DMS53 (cell line): ENCODE measurements at regions not wholly inside any gene's neighbourhood (a gene's known extent, or its start where the extent isn't known, plus 50 kb on each side); places are given as distances from the start of the nearest gene placed in this dataset.
A peak's percentile ranks its signal among the peaks of the same experiment; 100 is the strongest.
"Not testable (repeated sequence)": the region's sequence is repeated elsewhere in the genome, so short reads cannot be mapped to it uniquely, and the experiment has no call there.

Source experiments
- DNase-seq: peaks from one replicate; lab custom pipeline; 2025; lab: John Stamatoyannopoulos, UW

DNA sequence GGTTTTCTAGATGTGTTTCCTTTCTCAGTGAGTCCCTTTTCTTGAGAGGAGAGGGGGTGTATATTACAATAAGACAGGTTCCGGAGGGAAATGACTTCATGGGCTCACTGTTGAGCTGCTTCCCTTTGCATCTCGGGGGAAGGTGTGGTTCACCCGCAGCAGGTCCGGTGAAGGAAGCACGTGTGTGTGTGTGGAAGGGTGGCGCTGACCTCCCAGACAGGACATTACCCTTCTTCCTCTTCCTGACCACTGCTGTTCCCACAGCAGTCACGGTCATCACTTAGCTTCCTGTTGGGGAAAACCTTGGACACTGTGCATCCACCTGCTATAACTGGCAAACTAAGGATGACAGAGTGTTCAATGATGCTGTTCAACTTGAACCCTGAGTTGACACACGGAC, 83.6 kb downstream of the PLEKHG1 start:
- no peak for DNase-seq

DNA sequence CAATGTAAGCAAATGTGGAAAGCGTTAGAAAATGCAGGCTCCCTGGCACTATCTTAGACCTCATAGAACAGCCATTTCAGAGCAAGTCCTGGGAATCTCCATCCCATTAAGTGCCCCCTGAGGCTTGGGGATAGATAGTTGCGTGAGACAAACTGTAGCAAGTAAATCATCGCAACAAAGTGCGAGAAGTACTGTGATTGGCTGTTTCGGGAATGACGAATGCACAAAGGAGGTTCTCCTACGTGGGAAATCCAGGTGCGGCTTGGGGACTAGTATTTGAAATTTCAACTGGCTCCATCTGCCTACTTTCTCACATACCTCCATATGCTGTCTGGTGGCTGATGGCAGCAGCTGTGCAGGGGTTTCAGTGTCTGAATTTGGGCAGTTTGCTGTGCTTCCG, 84.5 kb downstream of the PLEKHG1 start:
- DNase-seq: no peak

DNA sequence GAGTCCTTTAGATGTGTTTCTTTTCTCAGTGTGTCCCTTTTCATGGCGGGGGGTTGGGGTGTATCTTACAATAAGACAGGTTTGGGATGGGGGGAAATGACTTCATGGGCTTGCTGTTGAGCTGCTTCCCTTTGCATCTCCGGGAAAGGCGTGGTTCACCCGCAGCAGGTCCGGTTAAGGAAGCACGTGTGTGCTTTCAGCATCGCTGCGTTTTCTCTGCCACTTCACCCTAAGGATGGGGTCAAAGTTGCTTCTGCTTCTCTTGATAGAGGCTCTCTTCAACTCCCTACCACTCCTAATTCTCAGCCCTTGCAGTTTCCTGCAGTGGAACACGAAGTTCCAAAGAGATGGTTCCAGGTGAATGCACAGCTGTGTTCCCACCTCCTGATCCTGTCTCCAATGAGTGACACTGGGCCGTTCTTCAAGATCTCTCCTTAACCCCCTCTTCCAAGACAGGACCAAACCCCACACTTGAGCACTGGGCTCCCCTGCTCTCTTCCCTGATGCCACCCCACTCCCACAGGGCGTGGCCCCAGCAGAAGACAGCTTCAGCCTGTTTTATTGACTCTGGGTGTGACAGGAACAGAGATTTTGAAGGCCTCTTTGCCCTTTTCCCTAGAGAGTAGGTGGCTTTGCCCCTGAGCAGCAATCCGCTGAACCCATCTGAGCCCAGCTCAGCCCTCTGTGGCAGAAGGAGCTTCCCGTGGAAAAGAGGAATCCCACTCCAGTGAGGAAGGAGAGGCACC, 85.2 kb downstream of the PLEKHG1 start:
- DNase-seq: no peak

DNA sequence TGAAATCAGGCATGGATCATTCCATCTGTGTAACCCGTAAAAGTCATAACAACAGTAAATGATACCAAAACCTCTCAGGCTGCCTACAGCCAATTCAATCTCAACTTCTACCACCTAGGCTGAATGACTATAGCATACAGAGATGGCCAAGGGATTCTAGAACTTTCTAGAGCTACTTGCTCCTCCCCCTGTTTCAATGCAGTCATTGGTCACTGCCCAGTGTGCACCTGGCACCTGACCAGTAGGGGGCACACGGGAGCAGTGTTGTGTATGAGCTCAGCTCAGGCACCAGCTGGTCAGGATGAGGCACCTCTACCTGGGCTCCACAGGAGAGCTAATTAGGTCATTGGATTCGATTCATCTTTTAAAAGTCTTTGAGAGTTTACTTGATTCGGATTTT, 86.2 kb downstream of the PLEKHG1 start:
- peak; percentile 79 for DNase-seq

DNA sequence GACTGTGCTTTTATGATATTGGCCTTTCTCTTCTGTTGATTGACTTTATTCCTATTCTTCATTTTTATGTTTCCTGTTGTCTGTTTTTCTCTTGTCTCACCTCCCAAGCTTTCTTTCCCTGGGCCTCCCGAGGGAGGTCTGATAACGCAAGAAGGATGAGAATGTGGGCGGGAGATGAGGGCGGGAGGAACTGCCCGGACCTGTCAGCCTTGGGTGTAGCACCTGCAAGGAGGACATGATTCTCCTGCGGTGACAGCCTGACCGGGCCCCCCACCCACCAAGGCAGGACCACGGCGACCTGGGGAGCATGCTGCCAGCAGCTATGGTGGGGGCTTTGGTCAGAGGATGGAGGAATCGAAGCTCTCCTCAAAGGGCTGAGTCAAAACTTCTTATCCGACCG, 86.9 kb downstream of the PLEKHG1 start:
- DNase-seq: no peak

DNA sequence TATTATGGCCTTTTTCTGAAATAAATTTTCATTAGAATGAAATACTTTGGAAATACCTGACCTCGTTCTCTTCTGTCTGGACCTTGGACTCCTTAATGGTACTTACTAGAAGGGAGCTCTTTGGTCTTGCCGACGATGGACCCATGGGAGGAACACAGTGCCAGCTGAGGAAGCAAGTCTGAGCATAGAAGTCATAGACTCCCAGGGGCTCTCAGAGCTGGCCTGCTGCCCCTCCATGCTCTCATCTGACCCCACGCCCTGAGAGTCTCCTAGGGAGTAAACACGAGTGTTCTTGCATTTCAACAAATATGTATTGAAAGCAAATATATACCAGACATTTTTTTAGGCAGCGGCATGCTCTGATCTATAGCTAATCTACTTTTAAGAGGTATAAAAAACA, 87.8 kb downstream of the PLEKHG1 start:
- DNase-seq: no peak

GRCh38 chr6:150689900-150690590, 90.4 kb downstream of the PLEKHG1 start:
- no peak for DNase-seq

DNA sequence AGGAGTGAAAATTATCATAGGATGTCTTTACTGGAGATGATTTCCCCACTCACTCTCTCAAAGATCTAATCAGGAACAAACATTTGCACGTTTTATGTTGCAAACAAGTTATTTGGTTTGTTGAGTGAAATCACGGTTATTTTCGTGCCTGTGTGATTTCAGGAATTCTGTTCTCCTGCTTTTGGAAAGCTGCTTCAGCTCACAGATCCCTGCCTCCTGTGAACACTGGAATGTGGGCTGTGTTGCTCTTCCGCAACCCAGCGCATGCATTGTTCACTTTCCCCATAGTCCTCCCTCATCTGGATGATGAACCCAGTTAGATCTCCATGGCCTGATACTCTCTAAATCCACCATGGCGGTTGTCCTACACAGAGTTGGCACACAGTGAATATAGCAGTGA, 91.0 kb downstream of the PLEKHG1 start:
- DNase-seq: no peak

GRCh38 chr6:150691463-150691862, 91.8 kb downstream of the PLEKHG1 start:
- DNase-seq: no peak

DNA sequence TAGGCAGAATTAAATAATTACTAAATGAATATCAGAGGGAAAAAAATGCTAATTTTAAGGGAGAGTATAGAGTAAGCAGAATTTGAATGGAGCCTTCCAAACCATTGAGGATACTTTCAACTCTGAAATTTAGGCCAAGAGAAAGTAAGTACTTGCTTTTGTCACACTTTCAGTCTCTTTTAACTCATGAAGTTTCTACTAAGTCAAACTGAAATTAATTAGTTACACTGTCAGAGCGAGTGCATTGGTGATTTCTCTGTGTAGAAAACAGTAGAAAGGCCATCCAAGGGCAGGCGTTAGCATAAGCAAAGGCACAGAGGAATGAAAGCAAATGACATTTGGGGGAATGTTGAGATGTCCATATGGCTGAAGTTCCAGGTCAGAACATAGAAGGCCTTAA, 92.9 kb downstream of the PLEKHG1 start:
- DNase-seq: no peak

- no peak for DNase-seq
These were observed 95.2 kb downstream of the PLEKHG1 start for GRCh38 chr6:150694889-150695288.

GRCh38 chr6:150695652-150696051, 96.0 kb downstream of the PLEKHG1 start:
- no peak for DNase-seq

DNA sequence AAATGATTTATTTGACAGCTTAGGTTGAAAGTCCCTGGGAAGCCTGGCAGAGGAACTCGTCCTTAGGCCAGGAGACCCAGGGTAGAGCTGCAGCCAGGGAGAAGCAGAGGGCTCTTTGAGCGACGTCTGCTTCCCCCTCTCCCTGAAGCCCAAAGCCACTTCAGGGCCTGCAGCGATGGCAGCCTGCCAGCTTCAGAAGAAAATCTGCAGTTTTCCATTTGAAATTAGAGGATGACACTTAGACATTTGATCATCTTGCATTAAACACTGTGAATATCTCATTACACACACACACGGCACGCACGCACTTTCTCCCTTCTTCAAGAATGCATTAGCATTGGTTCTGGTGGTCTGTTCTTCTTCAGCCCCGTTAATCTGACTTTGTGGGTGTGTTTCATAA, 96.5 kb downstream of the PLEKHG1 start:
- no peak for DNase-seq

DNA sequence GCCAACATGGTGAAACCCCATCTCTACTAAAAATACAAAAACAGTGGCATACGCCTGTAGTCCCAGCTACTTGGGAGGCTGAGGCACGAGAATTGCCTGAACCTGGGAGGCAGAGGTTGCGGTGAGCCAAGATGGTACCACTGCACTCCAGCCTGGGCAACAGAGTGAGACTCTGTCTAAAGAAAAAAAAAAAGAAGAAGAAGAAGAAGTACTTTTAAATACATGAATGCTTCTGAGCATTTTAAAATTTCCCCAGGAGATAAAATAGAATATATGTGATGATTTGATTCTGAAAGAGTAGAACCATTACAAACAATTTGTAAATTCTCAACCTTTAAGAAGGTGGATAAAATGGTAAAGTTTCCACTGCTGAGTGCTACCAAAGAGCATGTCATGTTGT, 97.2 kb downstream of the PLEKHG1 start:
- DNase-seq: not testable (repeated sequence)

DNA sequence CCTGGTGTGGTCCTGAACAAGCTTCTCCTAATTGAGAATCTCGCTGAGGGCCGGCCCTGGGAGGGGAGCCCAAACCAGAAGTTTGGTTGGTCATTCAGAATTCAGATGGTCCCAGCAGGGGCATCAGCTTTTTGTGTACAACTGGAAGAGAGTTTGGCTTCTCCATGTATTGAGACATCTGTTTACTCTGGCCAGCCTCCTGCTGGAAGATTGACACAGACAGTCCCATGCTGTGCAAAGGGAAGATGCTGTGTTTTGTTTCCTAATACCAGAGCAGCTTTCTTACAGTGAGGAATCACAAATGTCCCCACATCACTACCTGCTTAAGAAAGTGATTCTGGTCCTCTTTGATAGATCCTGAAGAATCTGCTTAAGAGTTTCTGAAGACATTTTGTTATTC, 97.8 kb downstream of the PLEKHG1 start:
- no peak for DNase-seq

GRCh38 chr6:150698391-150698790, 98.7 kb downstream of the PLEKHG1 start:
- DNase-seq: no peak

- DNase-seq: no peak
These were observed 103.0 kb downstream of the PLEKHG1 start for GRCh38 chr6:150702675-150703074.

GRCh38 chr6:150704447-150705192, 104.9 kb downstream of the PLEKHG1 start:
- DNase-seq: no peak

GRCh38 chr6:150705392-150705791, 105.7 kb downstream of the PLEKHG1 start:
- no peak for DNase-seq

DNA sequence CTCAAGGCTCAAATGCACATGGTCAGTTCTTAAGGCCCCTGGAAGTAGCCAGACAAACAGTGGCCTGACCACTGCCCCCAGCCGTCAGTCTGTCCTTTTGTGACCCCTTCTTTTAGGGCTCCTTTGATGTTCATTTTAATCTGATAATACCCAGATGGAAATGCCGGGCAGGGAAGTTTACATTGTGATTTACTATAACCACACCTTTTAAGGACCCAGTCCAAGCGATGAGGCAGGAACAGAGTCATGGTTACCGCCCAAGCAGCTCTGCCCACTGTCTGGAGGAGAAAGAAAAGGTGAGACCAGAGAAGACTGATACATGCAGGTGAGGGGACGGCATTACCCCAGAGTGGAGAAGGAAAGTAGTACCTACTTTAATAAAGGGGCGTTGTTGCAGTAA, 110.6 kb downstream of the PLEKHG1 start:
- no peak for DNase-seq

DNA sequence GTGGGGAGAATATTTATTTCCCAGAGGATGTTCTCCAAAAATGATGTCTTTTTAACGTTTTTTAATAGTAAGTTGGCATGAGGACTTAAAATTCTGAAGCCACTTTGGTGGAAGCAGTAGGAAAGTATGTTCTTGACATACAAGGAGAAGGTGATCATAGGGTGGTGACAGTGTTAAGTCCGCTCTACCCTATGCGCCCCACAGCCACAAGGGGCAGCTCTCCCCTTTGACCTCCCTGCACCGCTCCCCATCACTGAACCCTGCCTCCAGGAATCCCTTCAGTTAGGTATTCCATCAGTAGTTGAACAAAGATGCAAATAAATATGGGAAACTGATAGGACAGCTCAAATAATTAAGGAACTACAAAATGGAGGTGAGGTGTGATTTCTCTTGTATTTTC, 111.4 kb downstream of the PLEKHG1 start:
- no peak for DNase-seq

- DNase-seq: no peak
These were observed 112.2 kb downstream of the PLEKHG1 start for GRCh38 chr6:150711584-150712504.
